Chondrocyte (in vitro differentiated cells): ENCODE measurements at regions not wholly inside any gene's neighbourhood (a gene's known extent, or its start where the extent isn't known, plus 50 kb on each side); places are given as distances from the start of the nearest gene placed in this dataset.
"Not testable (repeated sequence)": the region's sequence is repeated elsewhere in the genome, so short reads cannot be mapped to it uniquely, and the experiment has no call there.

ENCODE experiments used
- DNase-seq: peaks from one replicate; pipeline ENCODE4 v3.0.0; 2021; ENCODE audit warnings: mixed read lengths, low spot score
- H3K27ac Mint-ChIP-seq: one replicate; pipeline ENCODE4 v1.8.0; 2021; ENCODE audit warnings: mild to moderate bottlenecking, moderate library complexity, mixed read lengths; ENCODE audit not compliant: unreplicated experiment
- H3K27me3 Mint-ChIP-seq: 2 replicates; pipeline ENCODE4 v1.8.0; 2021; ENCODE audit warnings: low read depth, mixed read lengths
- H3K36me3 Mint-ChIP-seq: 2 replicates; pipeline ENCODE4 v1.8.0; 2021; ENCODE audit warnings: low read depth, mixed read lengths
- H3K4me1 Mint-ChIP-seq: 2 replicates; pipeline ENCODE4 v1.8.0; 2021; ENCODE audit warnings: low read depth, mild to moderate bottlenecking, mixed read lengths
- H3K4me3 Mint-ChIP-seq: one replicate; pipeline ENCODE4 v1.8.0; 2021; ENCODE audit warnings: mild to moderate bottlenecking, moderate library complexity, mixed read lengths; ENCODE audit not compliant: unreplicated experiment
- H3K9me3 Mint-ChIP-seq: 2 replicates; pipeline ENCODE4 v1.8.0; 2021; ENCODE audit warnings: low read depth, mixed read lengths
- CTCF ChIP-seq: fragments of 200-600 bp; sonication (generic); IDR thresholded peaks from 2 replicates; pipeline ENCODE4 v1.5.0; 2021; ENCODE audit warnings: antibody characterized with exemption, mild to moderate bottlenecking, moderate library complexity

DNA sequence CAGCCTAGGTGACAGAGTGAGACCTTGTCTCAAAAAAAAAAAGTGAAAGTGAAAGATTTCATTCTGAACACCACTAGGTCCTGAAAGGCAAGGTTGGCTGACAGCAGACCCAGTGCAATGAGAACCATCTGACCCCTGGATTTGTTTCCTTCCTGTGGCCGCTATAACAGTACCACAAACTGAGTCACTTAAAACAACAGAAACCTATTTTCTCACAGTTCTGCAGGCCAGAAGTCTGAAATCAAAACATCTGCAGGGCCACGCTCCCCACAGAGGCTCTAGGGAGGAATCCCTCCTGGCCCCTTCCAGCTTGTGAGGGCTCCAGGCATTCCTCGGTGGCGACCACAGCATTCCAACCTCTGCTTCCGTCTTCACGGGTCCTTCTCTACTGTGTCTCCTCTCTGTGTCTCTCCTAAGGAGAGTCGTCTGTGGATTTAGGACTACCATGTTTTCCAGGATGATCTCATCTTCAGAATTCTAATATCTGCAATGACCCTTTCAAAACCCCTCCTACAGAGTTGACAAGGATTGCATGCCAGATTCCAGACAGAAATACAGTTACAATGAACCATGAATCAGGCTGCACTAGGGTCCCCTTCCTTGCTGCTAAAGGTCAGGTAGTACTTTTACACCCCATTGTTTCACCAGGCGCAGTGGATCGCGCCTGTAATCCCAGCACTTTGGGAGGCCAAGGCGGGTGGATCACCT lies 78.0 kb upstream of the ADGRL1 start:
- not testable (repeated sequence) for DNase-seq, H3K9me3 Mint-ChIP-seq, H3K36me3 Mint-ChIP-seq
- Mint-ChIP-seq H3K4me3 (peak overlapping the region; percentile 15), H3K27ac (peak overlapping the region; percentile 98), H3K27me3 (peaks cover 12% of the 10 kb centered on the region), H3K4me1 (peaks cover 30% of the 10 kb centered on the region)

- H3K9me3 Mint-ChIP-seq, DNase-seq, H3K4me1 Mint-ChIP-seq, H3K4me3 Mint-ChIP-seq, H3K27ac Mint-ChIP-seq, H3K36me3 Mint-ChIP-seq: not testable (repeated sequence)
- H3K27me3 Mint-ChIP-seq, result peaks cover 30% of the 10 kb centered on the region
Measured at GRCh38 chr19:14279270-14279669, 73.3 kb upstream of the ADGRL1 start.

DNA sequence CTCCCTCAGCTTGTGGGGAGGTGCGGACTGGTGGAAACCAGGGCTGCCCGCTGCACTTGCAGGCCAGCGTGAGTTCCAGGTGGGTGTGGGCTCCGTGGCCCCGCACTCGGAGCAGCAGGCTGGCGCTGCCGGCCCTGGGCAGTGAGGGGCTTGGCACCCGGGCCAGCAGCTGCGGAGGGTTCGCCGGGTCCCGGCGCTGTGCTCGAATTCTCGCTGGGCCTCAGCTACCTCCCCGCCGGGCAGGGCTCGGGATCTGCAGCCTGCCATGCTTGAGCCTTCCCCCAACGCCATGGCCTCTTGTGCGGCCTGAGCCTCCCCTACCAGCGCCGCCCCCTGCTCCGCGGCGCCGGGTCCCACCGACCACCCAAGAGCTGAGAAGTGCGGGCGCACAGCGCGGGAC lies 71.6 kb upstream of the ADGRL1 start:
- DNase-seq, result no peak
- Mint-ChIP-seq H3K36me3 (peaks cover 2% of the 10 kb centered on the region), H3K27me3 (peaks cover 30% of the 10 kb centered on the region), H3K4me1 (no peaks in the 10 kb centered on the region), H3K4me3 (no peak overlapping the region), H3K9me3 (no peaks in the 10 kb centered on the region), H3K27ac (no peak overlapping the region)
- TF ChIP-seq CTCF, result no peak

- DNase-seq, H3K4me3 Mint-ChIP-seq, H3K27ac Mint-ChIP-seq, H3K4me1 Mint-ChIP-seq, H3K9me3 Mint-ChIP-seq, H3K36me3 Mint-ChIP-seq: not testable (repeated sequence)
- peaks cover 34% of the 10 kb centered on the region for H3K27me3 Mint-ChIP-seq
Measured at GRCh38 chr19:14275823-14276222, 69.9 kb upstream of the ADGRL1 start.

DNA sequence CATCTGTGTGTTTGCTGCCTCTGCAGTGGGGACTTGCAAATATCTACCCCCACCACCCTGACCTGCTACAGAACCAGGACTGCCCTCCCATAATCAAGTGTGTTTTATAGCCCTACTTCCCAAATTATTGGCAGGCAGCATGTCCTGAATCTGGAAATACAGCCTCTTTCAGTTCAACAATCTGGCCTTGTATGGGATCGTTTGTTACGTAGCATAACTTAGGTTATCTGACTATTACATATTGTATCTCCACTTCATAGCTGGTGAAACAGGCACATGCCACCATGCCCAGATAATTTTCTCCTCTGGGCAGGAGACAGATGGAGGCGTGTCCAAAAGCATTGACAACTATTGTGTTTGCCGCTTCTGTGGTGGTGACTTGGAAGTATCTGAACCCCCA lies 66.7 kb upstream of the ADGRL1 start:
- Mint-ChIP-seq H3K9me3 (no peaks in the 10 kb centered on the region), H3K36me3 (no peaks in the 10 kb centered on the region), H3K4me1 (no peaks in the 10 kb centered on the region), H3K27me3 (peaks cover 27% of the 10 kb centered on the region), H3K4me3 (no peak overlapping the region), H3K27ac (no peak overlapping the region)
- no peak for DNase-seq
- no peak for TF ChIP-seq CTCF

GRCh38 chr19:14271840-14272239 lies 65.9 kb upstream of the ADGRL1 start:
- TF ChIP-seq CTCF, result no peak
- H3K27me3 Mint-ChIP-seq, result peaks cover 26% of the 10 kb centered on the region
- H3K36me3 Mint-ChIP-seq, result no peaks in the 10 kb centered on the region
- no peak overlapping the region for H3K4me3 Mint-ChIP-seq
- no peak for DNase-seq
- H3K27ac Mint-ChIP-seq, result no peak overlapping the region
- H3K9me3 Mint-ChIP-seq, result no peaks in the 10 kb centered on the region
- H3K4me1 Mint-ChIP-seq, result no peaks in the 10 kb centered on the region

GRCh38 chr19:14270557-14270956 lies 64.6 kb upstream of the ADGRL1 start:
- H3K4me3 Mint-ChIP-seq, H3K36me3 Mint-ChIP-seq, H3K4me1 Mint-ChIP-seq, H3K27ac Mint-ChIP-seq, H3K9me3 Mint-ChIP-seq, DNase-seq: not testable (repeated sequence)
- H3K27me3 Mint-ChIP-seq, result peaks cover 24% of the 10 kb centered on the region
